AG10803 (cell line): ENCODE measurements at regions not wholly inside any gene's neighbourhood (a gene's known extent, or its start where the extent isn't known, plus 50 kb on each side); places are given as distances from the start of the nearest gene placed in this dataset.

Experiments used
- DNase-seq: peaks from one replicate; pipeline ENCODE4 v3.0.0; 2010; ENCODE audit warnings: low read depth
- H3K4me3 ChIP-seq: 2 replicates; pipeline ENCODE4 v1.5.1; 2011; ENCODE audit warnings: mild to moderate bottlenecking, low read length, control low read depth
- TF ChIP-seq, protein P1 (sequence below): conservative IDR thresholded peaks from 2 replicates; pipeline ENCODE4 v1.5.1; 2011; ENCODE audit warnings: mild to moderate bottlenecking, low read length, control low read depth, inconsistent platforms

- H3K4me3 ChIP-seq, result no peak overlapping the region
- TF ChIP-seq, protein P1, sequence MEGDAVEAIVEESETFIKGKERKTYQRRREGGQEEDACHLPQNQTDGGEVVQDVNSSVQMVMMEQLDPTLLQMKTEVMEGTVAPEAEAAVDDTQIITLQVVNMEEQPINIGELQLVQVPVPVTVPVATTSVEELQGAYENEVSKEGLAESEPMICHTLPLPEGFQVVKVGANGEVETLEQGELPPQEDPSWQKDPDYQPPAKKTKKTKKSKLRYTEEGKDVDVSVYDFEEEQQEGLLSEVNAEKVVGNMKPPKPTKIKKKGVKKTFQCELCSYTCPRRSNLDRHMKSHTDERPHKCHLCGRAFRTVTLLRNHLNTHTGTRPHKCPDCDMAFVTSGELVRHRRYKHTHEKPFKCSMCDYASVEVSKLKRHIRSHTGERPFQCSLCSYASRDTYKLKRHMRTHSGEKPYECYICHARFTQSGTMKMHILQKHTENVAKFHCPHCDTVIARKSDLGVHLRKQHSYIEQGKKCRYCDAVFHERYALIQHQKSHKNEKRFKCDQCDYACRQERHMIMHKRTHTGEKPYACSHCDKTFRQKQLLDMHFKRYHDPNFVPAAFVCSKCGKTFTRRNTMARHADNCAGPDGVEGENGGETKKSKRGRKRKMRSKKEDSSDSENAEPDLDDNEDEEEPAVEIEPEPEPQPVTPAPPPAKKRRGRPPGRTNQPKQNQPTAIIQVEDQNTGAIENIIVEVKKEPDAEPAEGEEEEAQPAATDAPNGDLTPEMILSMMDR, result no peak
- DNase-seq, result no peak
Measured at GRCh38 chr10:128213156-128213555, 86.9 kb upstream of the MKI67 start.

GRCh38 chr10:128215733-128216132, 89.5 kb upstream of the MKI67 start:
- TF ChIP-seq, protein P1, result no peak
- no peak for DNase-seq
- no peak overlapping the region for H3K4me3 ChIP-seq

DNA sequence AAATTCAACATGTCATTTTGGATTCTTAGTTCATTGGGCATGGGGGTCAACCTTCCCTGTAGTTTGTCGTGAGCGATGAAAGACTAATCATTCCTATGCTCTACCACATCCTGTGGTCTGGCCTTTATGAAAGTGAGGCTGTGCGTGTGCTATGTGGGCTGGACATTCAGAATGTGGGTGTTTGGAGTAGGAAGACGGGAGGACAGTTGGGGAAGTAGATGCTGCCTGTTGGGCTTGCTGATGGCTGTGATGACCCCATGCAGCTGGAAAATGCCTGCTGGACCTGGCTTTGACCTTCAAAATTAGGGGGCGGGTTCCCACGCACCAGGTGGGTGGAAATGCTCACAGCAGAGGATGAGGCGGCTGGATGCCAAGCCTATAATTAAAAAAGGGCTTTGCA, 90.9 kb upstream of the MKI67 start:
- no peak for DNase-seq
- TF ChIP-seq, protein P1, result no peak
- no peak overlapping the region for H3K4me3 ChIP-seq

GRCh38 chr10:128218161-128218560, 91.9 kb upstream of the MKI67 start:
- TF ChIP-seq, protein P1, result no peak
- DNase-seq, result no peak
- no peak overlapping the region for H3K4me3 ChIP-seq

GRCh38 chr10:128219295-128219694, 93.1 kb upstream of the MKI67 start:
- no peak overlapping the region for H3K4me3 ChIP-seq
- TF ChIP-seq, protein P1, result no peak
- DNase-seq, result no peak

DNA sequence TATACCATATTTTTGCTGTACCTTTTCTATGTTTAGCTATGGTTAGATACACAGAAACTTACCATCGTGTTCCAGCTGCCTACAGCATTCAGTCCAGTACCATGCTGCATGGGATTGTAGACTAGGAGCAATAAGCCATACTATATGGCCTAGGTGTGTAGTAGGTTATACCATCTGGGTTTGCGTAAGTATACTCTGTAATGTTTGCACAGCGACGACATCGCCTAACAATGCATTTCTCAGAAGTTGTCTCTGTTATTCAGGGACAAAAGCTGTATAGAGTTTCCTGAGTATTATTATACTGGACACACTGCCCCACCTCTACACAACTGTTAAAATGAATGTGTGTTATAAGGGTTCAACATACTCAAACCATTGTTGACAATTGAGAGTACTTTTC, 93.8 kb upstream of the MKI67 start:
- TF ChIP-seq, protein P1, result no peak
- DNase-seq, result no peak
- no peak overlapping the region for H3K4me3 ChIP-seq

- TF ChIP-seq, protein P1, result no peak
- H3K4me3 ChIP-seq, result no peak overlapping the region
- no peak for DNase-seq
Measured at GRCh38 chr10:128221117-128221516, 94.9 kb upstream of the MKI67 start.
